ENCODE measurements at regions not wholly inside any gene's neighbourhood (a gene's known extent, or its start where the extent isn't known, plus 50 kb on each side); places are given as distances from the start of the nearest gene placed in this dataset.

GRCh38 chr15:97259943-97260342 lies 700.6 kb upstream of the ARRDC4 start:
- TF ChIP-seq, protein P1, sequence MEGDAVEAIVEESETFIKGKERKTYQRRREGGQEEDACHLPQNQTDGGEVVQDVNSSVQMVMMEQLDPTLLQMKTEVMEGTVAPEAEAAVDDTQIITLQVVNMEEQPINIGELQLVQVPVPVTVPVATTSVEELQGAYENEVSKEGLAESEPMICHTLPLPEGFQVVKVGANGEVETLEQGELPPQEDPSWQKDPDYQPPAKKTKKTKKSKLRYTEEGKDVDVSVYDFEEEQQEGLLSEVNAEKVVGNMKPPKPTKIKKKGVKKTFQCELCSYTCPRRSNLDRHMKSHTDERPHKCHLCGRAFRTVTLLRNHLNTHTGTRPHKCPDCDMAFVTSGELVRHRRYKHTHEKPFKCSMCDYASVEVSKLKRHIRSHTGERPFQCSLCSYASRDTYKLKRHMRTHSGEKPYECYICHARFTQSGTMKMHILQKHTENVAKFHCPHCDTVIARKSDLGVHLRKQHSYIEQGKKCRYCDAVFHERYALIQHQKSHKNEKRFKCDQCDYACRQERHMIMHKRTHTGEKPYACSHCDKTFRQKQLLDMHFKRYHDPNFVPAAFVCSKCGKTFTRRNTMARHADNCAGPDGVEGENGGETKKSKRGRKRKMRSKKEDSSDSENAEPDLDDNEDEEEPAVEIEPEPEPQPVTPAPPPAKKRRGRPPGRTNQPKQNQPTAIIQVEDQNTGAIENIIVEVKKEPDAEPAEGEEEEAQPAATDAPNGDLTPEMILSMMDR (IDR thresholded peaks at IDR 0.05), result no peak

DNA sequence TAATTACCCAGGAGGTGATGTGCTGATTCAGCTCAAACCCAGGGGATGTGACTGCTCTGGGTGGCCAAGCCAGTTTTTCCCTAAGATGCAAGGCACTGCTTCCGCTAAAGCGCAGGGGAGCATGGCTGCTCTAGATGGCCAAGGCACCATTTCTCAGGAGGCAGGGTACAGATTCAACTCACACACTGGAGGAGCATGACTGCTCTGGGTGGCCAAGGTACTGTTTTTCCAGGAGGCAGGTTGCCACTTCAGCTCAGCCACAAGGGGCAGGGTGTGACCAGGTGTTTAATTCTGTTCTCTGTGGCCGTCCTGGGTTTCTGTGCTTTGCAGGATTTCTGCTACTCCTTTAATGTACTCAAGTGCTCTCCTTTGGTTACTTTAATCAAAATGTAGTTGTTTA lies 659.3 kb upstream of the ARRDC4 start:
- TF ChIP-seq, protein P1 (IDR thresholded peaks at IDR 0.05), result no peak

DNA sequence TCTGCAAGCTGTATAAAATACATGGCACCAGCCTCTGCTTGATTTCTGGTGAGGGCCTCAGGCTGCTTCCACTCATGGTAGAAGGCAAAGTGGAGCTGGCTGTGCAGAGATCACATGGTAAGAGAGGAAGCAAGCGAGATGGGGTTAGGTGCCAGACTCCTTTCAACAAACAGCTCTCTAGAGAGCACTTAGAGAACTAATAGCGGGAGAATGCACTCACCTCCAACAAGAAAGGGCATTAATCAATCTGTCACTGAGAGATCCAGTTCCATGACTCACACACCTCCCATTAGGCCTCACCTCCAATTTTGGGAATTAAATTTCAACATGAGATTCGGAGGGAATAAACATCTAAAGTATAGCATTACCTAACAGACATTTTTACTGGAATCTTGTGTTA lies 644.1 kb upstream of the ARRDC4 start:
- TF ChIP-seq, protein P1 (IDR thresholded peaks at IDR 0.05), result no peak

GRCh38 chr15:97317163-97317562 lies 643.3 kb upstream of the ARRDC4 start:
- TF ChIP-seq, protein P1 (IDR thresholded peaks at IDR 0.05), result no peak

- TF ChIP-seq, protein P1 (IDR thresholded peaks at IDR 0.05), result no peak
Observed at GRCh38 chr15:97319291-97319690, 641.2 kb upstream of the ARRDC4 start.

GRCh38 chr15:97346221-97346620 lies 614.3 kb upstream of the ARRDC4 start:
- TF ChIP-seq, protein P1 (IDR thresholded peaks at IDR 0.05), result no peak

DNA sequence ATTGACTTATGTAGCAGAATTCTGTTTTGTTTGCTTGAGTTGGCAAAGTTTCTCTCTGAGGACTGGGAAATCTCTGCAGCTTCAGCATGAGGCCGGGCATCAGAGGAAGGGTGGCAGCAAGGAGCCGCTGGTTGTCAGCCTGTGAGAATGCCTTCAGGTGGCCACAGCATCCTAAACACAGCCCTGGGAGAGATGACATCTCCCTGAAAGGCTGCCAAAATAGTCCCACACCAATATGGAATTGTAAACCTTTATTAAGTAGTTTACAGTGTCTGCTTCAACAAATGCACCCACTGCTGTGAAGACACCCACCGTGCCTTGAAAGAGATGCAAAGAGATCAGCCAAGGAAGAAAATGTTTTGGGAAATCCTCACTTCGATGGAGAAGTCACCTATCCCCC lies 609.7 kb upstream of the ARRDC4 start:
- TF ChIP-seq, protein P1 (IDR thresholded peaks at IDR 0.05), result no peak

DNA sequence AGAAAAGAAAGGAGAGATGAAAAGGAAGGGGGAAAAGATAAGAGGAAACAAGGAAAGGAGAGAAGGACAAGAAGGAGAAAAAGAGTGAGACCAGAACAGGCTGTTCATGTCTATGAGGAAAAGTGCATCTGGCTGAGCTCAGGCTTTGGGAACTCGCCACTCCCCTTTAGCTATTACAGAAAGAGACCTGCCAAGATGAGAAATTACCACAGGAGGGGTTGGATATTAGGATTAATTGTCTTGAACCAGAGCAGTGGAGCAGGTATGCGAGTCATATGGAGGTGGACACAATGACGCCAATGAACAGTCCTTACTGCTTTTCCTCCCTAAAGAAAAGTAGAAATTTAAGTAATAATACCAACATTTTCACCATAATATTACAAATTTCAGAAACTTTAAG lies 577.0 kb upstream of the ARRDC4 start:
- TF ChIP-seq, protein P1 (IDR thresholded peaks at IDR 0.05), result no peak

All from LNCAP (cell line).